ENCODE measurements at regions not wholly inside any gene's neighbourhood (a gene's known extent, or its start where the extent isn't known, plus 50 kb on each side); places are given as distances from the start of the nearest gene placed in this dataset.
"Not testable (repeated sequence)": the region's sequence is repeated elsewhere in the genome, so short reads cannot be mapped to it uniquely, and the experiment has no call there.

DNA sequence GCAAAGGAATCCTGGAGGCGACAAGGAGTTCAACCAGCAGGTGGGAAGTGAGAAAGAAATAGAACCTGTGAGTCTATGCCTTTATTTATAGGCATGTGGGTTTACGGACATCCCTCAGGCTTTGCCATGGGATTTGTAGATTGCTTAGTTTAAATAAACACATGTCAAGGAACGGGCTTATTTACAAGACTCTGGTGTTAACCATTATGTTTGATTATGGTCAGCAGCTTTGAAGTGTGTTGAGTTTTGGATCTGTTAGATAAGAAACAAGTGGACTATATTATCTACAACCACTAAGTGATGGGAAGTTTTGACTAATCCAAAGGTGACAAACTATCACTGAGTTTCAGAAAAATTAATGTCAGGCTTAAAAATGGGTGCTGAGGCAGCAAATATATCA lies 143.2 kb downstream of the SLITRK5 start:
- TF ChIP-seq, protein P1, sequence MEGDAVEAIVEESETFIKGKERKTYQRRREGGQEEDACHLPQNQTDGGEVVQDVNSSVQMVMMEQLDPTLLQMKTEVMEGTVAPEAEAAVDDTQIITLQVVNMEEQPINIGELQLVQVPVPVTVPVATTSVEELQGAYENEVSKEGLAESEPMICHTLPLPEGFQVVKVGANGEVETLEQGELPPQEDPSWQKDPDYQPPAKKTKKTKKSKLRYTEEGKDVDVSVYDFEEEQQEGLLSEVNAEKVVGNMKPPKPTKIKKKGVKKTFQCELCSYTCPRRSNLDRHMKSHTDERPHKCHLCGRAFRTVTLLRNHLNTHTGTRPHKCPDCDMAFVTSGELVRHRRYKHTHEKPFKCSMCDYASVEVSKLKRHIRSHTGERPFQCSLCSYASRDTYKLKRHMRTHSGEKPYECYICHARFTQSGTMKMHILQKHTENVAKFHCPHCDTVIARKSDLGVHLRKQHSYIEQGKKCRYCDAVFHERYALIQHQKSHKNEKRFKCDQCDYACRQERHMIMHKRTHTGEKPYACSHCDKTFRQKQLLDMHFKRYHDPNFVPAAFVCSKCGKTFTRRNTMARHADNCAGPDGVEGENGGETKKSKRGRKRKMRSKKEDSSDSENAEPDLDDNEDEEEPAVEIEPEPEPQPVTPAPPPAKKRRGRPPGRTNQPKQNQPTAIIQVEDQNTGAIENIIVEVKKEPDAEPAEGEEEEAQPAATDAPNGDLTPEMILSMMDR (conservative IDR thresholded peaks at IDR 0.05): no peak
- no peak overlapping the region for H3K27ac Mint-ChIP-seq
- H3K9me3 Mint-ChIP-seq: no peaks in the 10 kb centered on the region
- H3K4me3 Mint-ChIP-seq: no peak overlapping the region
- DNase-seq (ENCODE audit: extremely low spot score, unreplicated experiment): no peak
- no peaks in the 10 kb centered on the region for H3K36me3 Mint-ChIP-seq
- H3K27me3 Mint-ChIP-seq: no peaks in the 10 kb centered on the region
- no peaks in the 10 kb centered on the region for H3K4me1 Mint-ChIP-seq (ENCODE audit: unreplicated experiment)

DNA sequence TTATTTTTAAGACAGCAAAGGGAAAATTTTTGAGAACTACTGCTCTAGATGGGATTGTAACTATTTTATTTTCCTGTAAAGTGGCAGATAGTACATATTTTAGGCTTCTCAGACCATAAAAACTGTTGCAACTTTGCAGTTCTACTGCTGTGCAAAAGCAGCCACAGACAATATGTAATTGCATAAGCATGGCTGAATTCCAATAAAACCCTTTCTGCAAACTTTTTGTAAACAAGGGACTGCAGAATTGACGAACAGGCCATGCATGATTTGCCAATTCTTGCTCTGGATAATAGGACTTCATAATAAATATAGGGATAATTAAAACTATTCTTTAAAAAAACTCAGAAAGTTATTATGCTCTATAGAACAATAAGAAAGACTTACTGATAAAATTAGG lies 149.1 kb downstream of the SLITRK5 start:
- no peak for DNase-seq (ENCODE audit: extremely low spot score, unreplicated experiment)
- no peaks in the 10 kb centered on the region for H3K27me3 Mint-ChIP-seq
- no peaks in the 10 kb centered on the region for H3K4me1 Mint-ChIP-seq (ENCODE audit: unreplicated experiment)
- no peak overlapping the region for H3K27ac Mint-ChIP-seq
- TF ChIP-seq, protein P1 (conservative IDR thresholded peaks at IDR 0.05): no peak
- H3K36me3 Mint-ChIP-seq: no peaks in the 10 kb centered on the region
- H3K4me3 Mint-ChIP-seq: no peak overlapping the region
- H3K9me3 Mint-ChIP-seq: no peaks in the 10 kb centered on the region

- no peak overlapping the region for H3K4me3 Mint-ChIP-seq
- no peak overlapping the region for H3K27ac Mint-ChIP-seq
- no peaks in the 10 kb centered on the region for H3K4me1 Mint-ChIP-seq (ENCODE audit: unreplicated experiment)
- no peak for DNase-seq (ENCODE audit: extremely low spot score, unreplicated experiment)
- TF ChIP-seq, protein P1 (conservative IDR thresholded peaks at IDR 0.05): no peak
- H3K36me3 Mint-ChIP-seq: no peaks in the 10 kb centered on the region
- H3K9me3 Mint-ChIP-seq: no peaks in the 10 kb centered on the region
- peaks cover 3% of the 10 kb centered on the region for H3K27me3 Mint-ChIP-seq
These were observed 150.3 kb downstream of the SLITRK5 start for GRCh38 chr13:87821512-87821911.

- H3K27ac Mint-ChIP-seq; H3K9me3 Mint-ChIP-seq; H3K4me1 Mint-ChIP-seq (ENCODE audit: unreplicated experiment); H3K27me3 Mint-ChIP-seq; DNase-seq (ENCODE audit: extremely low spot score, unreplicated experiment); H3K36me3 Mint-ChIP-seq; H3K4me3 Mint-ChIP-seq: not testable (repeated sequence)
These were observed 155.1 kb downstream of the SLITRK5 start for GRCh38 chr13:87826301-87826700.

DNA sequence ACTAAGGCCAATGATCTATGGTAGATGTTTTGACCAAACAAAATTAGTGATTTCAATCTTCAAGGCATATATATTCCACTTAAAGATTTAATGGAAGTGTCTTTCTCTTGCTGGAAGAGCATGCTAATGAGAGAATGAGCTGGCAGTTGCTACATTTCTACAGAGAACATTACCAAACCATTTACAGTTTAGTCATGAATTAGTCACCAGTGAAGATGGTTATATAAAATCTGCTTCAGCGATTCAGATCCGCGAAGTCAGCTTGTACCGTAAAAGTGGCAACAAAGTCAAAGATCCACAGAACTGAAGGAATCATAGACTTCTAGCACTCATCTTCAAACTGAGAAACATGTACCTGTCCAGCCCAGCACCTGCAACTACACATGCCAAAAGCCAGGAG lies 156.3 kb downstream of the SLITRK5 start:
- no peaks in the 10 kb centered on the region for H3K4me1 Mint-ChIP-seq (ENCODE audit: unreplicated experiment)
- H3K9me3 Mint-ChIP-seq: no peaks in the 10 kb centered on the region
- TF ChIP-seq, protein P1 (conservative IDR thresholded peaks at IDR 0.05): no peak
- no peak overlapping the region for H3K27ac Mint-ChIP-seq
- no peak overlapping the region for H3K4me3 Mint-ChIP-seq
- DNase-seq (ENCODE audit: extremely low spot score, unreplicated experiment): no peak
- H3K36me3 Mint-ChIP-seq: no peaks in the 10 kb centered on the region
- peaks cover 3% of the 10 kb centered on the region for H3K27me3 Mint-ChIP-seq

GRCh38 chr13:87837522-87837921 lies 166.4 kb downstream of the SLITRK5 start:
- Mint-ChIP-seq H3K27me3 (no peaks in the 10 kb centered on the region), H3K4me3 (no peak overlapping the region), H3K36me3 (no peaks in the 10 kb centered on the region), H3K27ac (no peak overlapping the region), H3K9me3 (no peaks in the 10 kb centered on the region), H3K4me1 (ENCODE audit: unreplicated experiment) (no peaks in the 10 kb centered on the region)
- TF ChIP-seq, protein P1 (conservative IDR thresholded peaks at IDR 0.05): no peak
- DNase-seq (ENCODE audit: extremely low spot score, unreplicated experiment): no peak

Data from type B pancreatic cell (in vitro differentiated cells).